Endodermal cell (in vitro differentiated cells): ENCODE measurements at regions not wholly inside any gene's neighbourhood (a gene's known extent, or its start where the extent isn't known, plus 50 kb on each side); places are given as distances from the start of the nearest gene placed in this dataset.
"Not testable (repeated sequence)": the region's sequence is repeated elsewhere in the genome, so short reads cannot be mapped to it uniquely, and the experiment has no call there.

Source experiments
- DNase-seq: peaks from one replicate; pipeline ENCODE4 v3.0.0-alpha.2; 2017
- H3K27ac ChIP-seq: 2 replicates; pipeline ENCODE4 v1.5.1; 2013; ENCODE audit warnings: mild to moderate bottlenecking, low read depth, low read length, moderate library complexity
- H3K27me3 ChIP-seq: 2 replicates; pipeline ENCODE4 v1.6.1; 2013; ENCODE audit warnings: mild to moderate bottlenecking, low read length, moderate library complexity; ENCODE audit not compliant: insufficient read depth, control insufficient read depth, poor library complexity, severe bottlenecking
- H3K36me3 ChIP-seq: 2 replicates; pipeline ENCODE4 v1.7.0; 2013; ENCODE audit warnings: mild to moderate bottlenecking, low read length, moderate library complexity; ENCODE audit not compliant: control insufficient read depth, insufficient read depth
- H3K4me1 ChIP-seq: one replicate; pipeline ENCODE4 v1.7.0; 2013; ENCODE audit warnings: low read length; ENCODE audit not compliant: control insufficient read depth, insufficient read depth
- H3K4me3 ChIP-seq: 2 replicates; pipeline ENCODE4 v1.5.1; 2013; ENCODE audit warnings: mild to moderate bottlenecking, low read length, moderate library complexity
- H3K9ac ChIP-seq: 2 replicates; pipeline ENCODE4 v1.6.1; 2013; ENCODE audit warnings: mild to moderate bottlenecking, low read length, moderate library complexity; ENCODE audit not compliant: poor library complexity, severe bottlenecking; ENCODE audit errors: extremely low read depth
- H3K9me3 ChIP-seq: 2 replicates; pipeline ENCODE4 v1.6.1; 2013; ENCODE audit warnings: mild to moderate bottlenecking, low read length, moderate library complexity; ENCODE audit not compliant: control insufficient read depth
- H3K27ac Mint-ChIP-seq: 2 replicates; pipeline ENCODE4 v1.8.0; 2020; ENCODE audit warnings: mixed read lengths
- H3K27me3 Mint-ChIP-seq: 2 replicates; pipeline ENCODE4 v1.8.0; 2021; ENCODE audit warnings: mild to moderate bottlenecking, mixed read lengths; ENCODE audit not compliant: insufficient read depth
- H3K36me3 Mint-ChIP-seq: 2 replicates; pipeline ENCODE4 v1.8.0; 2020; ENCODE audit warnings: low read depth, mixed read lengths
- H3K4me1 Mint-ChIP-seq: 2 replicates; pipeline ENCODE4 v1.8.0; 2020; ENCODE audit warnings: mixed read lengths
- H3K4me3 Mint-ChIP-seq: 2 replicates; pipeline ENCODE4 v1.8.0; 2020; ENCODE audit warnings: mild to moderate bottlenecking, moderate library complexity, mixed read lengths
- H3K9me3 Mint-ChIP-seq: 2 replicates; pipeline ENCODE4 v1.8.0; 2020; ENCODE audit warnings: mild to moderate bottlenecking, mixed read lengths
- WGBS, 2 experiments: methylation state at CpG; one replicate each; pipeline versions ENCODE4 v1.1.5 to v1.1.7; 2013; ENCODE audit warnings: missing lambda C conversion rate in 2 of 2, mixed read lengths in 1 of 2; ENCODE audit not compliant: insufficient coverage in 1 of 2, insufficient read length in 1 of 2; 5-methylcytosine and 5-hydroxymethylcytosine counted together
- TF ChIP-seq, protein P1 (sequence below): fragments of 200-600 bp; sonication (generic); conservative IDR thresholded peaks from 2 replicates; pipeline ENCODE4 v1.5.0; 2021; ENCODE audit warnings: antibody characterized with exemption, mild to moderate bottlenecking

DNA sequence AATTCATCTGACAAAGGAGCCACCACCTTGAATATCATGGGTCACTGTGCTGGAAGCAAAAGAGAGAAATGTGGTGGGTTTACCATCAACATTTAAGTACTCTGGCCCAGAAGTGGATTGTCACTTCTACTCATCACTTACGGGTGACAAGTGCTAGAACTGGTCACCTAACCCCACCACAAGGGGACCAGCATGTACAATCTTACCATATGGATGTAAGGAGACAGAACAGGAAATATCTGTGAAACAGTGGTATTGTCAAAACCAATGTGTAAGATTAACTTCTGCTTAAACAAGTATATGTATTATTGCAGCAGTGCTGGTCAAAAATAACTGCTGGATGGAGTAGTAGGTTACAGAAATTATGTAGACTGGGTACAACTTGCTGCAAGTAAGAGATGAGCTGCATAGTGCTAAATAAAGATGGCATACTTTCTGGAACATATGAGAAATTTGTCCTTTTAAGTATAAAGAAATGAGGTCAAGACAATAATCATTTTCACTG, 171.8 kb downstream of the POTEB3 start:
- no peak for DNase-seq
- WGBS, 2 experiments = 92 to 100% methylated on average over 1 of the region's 1 CpG
- H3K4me1 ChIP-seq = no peaks in the 10 kb centered on the region
- TF ChIP-seq, protein P1, sequence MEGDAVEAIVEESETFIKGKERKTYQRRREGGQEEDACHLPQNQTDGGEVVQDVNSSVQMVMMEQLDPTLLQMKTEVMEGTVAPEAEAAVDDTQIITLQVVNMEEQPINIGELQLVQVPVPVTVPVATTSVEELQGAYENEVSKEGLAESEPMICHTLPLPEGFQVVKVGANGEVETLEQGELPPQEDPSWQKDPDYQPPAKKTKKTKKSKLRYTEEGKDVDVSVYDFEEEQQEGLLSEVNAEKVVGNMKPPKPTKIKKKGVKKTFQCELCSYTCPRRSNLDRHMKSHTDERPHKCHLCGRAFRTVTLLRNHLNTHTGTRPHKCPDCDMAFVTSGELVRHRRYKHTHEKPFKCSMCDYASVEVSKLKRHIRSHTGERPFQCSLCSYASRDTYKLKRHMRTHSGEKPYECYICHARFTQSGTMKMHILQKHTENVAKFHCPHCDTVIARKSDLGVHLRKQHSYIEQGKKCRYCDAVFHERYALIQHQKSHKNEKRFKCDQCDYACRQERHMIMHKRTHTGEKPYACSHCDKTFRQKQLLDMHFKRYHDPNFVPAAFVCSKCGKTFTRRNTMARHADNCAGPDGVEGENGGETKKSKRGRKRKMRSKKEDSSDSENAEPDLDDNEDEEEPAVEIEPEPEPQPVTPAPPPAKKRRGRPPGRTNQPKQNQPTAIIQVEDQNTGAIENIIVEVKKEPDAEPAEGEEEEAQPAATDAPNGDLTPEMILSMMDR = no peak
- H3K27ac ChIP-seq = no peak overlapping the region
- Mint-ChIP-seq H3K4me3 (no peak overlapping the region), H3K36me3 (peaks cover 2% of the 10 kb centered on the region), H3K27me3 (no peaks in the 10 kb centered on the region), H3K4me1 (no peaks in the 10 kb centered on the region), H3K27ac (no peak overlapping the region), H3K9me3 (peaks cover 87% of the 10 kb centered on the region)
- H3K36me3 ChIP-seq = no peaks in the 10 kb centered on the region
- peaks cover 86% of the 10 kb centered on the region for H3K9me3 ChIP-seq
- H3K27me3 ChIP-seq = no peaks in the 10 kb centered on the region
- peak overlapping the region; percentile 1 for H3K4me3 ChIP-seq
- H3K9ac ChIP-seq = no peak overlapping the region

GRCh38 chr15:21267671-21268395, 172.5 kb downstream of the POTEB3 start:
- H3K4me1 ChIP-seq = no peaks in the 10 kb centered on the region
- peaks cover 92% of the 10 kb centered on the region for H3K9me3 Mint-ChIP-seq
- no peaks in the 10 kb centered on the region for H3K27me3 Mint-ChIP-seq
- H3K4me3 ChIP-seq = no peak overlapping the region
- peaks cover 92% of the 10 kb centered on the region for H3K9me3 ChIP-seq
- H3K36me3 ChIP-seq = no peaks in the 10 kb centered on the region
- H3K36me3 Mint-ChIP-seq = peaks cover 2% of the 10 kb centered on the region
- 67 to 69% methylated on average over 3 to 4 of the region's 4 CpGs for WGBS, 2 experiments
- no peaks in the 10 kb centered on the region for H3K4me1 Mint-ChIP-seq
- H3K27ac Mint-ChIP-seq = no peak overlapping the region
- DNase-seq = no peak
- H3K27ac ChIP-seq = no peak overlapping the region
- H3K9ac ChIP-seq = no peak overlapping the region
- H3K27me3 ChIP-seq = no peaks in the 10 kb centered on the region
- no peak overlapping the region for H3K4me3 Mint-ChIP-seq
- TF ChIP-seq, protein P1 = no peak

DNA sequence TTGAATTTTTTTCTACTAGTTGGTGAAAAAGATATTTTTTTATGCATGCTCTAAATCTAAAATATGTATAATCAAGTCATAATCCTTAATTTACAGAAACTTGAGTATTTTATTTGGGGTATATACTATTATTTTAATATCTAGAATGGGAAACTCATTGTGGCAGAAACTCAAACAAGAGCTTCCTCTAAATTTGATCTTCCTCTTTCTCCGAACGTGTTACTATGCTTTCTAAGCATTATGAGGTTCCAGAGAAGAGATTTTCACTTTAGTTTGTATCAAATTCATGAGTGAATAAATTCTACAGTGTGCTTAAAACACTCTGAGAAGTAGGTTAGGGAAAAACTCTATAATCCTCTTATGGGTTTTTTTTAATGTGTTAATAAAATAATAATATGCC, 173.1 kb downstream of the POTEB3 start:
- TF ChIP-seq, protein P1 = no peak
- H3K4me1 Mint-ChIP-seq = no peaks in the 10 kb centered on the region
- Histone ChIP-seq H3K4me3 (no peak overlapping the region), H3K9me3 (peaks cover 91% of the 10 kb centered on the region), H3K4me1 (no peaks in the 10 kb centered on the region), H3K27ac (no peak overlapping the region), H3K36me3 (no peaks in the 10 kb centered on the region), H3K9ac (no peak overlapping the region), H3K27me3 (no peaks in the 10 kb centered on the region)
- no peaks in the 10 kb centered on the region for H3K27me3 Mint-ChIP-seq
- H3K4me3 Mint-ChIP-seq = no peak overlapping the region
- no peak overlapping the region for H3K27ac Mint-ChIP-seq
- WGBS, 2 experiments = 43 to 56% methylated on average over 1 to 2 of the region's 2 CpGs
- peaks cover 7% of the 10 kb centered on the region for H3K36me3 Mint-ChIP-seq
- no peak for DNase-seq
- H3K9me3 Mint-ChIP-seq = peaks cover 92% of the 10 kb centered on the region

GRCh38 chr15:21265628-21266027, 174.7 kb downstream of the POTEB3 start:
- not testable (repeated sequence) for H3K36me3 ChIP-seq, H3K9ac ChIP-seq, H3K27me3 ChIP-seq, H3K27ac ChIP-seq, H3K4me1 Mint-ChIP-seq, H3K27me3 Mint-ChIP-seq, DNase-seq, H3K4me3 Mint-ChIP-seq, H3K4me1 ChIP-seq, H3K4me3 ChIP-seq, H3K27ac Mint-ChIP-seq
- peaks cover 93% of the 10 kb centered on the region for H3K9me3 Mint-ChIP-seq
- WGBS, 2 experiments = 62 to 66% methylated on average over 3 of the region's 3 CpGs
- H3K9me3 ChIP-seq = peaks cover 93% of the 10 kb centered on the region
- peaks cover 14% of the 10 kb centered on the region for H3K36me3 Mint-ChIP-seq
